GM13977 (cell line): ENCODE measurements at regions not wholly inside any gene's neighbourhood (a gene's known extent, or its start where the extent isn't known, plus 50 kb on each side); places are given as distances from the start of the nearest gene placed in this dataset.

ENCODE experiments used
- DNase-seq: peaks from one replicate; pipeline ENCODE4 v3.0.0; 2012; ENCODE audit warnings: low spot score
- in situ Hi-C: fragments of 300-500 bp; cut with MboI; formaldehyde crosslinking; loops from one replicate; pipeline ENCODE4 v1.12.0; 2022; ENCODE audit warnings: low sequenced_read_pairs, low pct_unique_long_range_greater_than_20kb, mixed read lengths, inconsistent platforms; ENCODE audit not compliant: unreplicated experiment
- TF ChIP-seq, protein P1 (sequence below): IDR thresholded peaks from 2 replicates; pipeline ENCODE4 v1.5.1; 2012; ENCODE audit warnings: mild to moderate bottlenecking, control low read depth; ENCODE audit not compliant: insufficient read depth; ENCODE audit errors: extremely low read depth, missing control alignments

DNA sequence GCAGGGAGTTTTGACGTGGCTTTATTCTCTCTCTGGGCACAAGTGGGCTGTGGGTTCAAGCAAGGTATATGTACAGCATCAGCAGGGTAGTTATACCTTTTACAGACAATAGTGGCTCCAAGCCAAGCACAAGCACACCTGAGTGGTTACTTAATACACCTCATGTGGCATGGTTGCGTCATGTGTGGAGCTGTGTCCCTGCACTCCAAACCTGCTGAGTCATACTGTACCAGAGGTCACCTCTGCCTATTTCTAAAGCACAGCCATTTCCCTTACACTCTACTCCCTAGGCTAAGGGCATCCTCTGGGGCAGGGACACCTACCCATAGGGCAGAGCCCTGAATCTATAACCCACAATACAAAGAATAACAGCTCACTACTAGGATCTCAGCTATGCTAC, 147.3 kb downstream of the OSTF1 start:
- DNase-seq: no peak
- TF ChIP-seq, protein P1, sequence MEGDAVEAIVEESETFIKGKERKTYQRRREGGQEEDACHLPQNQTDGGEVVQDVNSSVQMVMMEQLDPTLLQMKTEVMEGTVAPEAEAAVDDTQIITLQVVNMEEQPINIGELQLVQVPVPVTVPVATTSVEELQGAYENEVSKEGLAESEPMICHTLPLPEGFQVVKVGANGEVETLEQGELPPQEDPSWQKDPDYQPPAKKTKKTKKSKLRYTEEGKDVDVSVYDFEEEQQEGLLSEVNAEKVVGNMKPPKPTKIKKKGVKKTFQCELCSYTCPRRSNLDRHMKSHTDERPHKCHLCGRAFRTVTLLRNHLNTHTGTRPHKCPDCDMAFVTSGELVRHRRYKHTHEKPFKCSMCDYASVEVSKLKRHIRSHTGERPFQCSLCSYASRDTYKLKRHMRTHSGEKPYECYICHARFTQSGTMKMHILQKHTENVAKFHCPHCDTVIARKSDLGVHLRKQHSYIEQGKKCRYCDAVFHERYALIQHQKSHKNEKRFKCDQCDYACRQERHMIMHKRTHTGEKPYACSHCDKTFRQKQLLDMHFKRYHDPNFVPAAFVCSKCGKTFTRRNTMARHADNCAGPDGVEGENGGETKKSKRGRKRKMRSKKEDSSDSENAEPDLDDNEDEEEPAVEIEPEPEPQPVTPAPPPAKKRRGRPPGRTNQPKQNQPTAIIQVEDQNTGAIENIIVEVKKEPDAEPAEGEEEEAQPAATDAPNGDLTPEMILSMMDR: no peak
- in situ Hi-C loops: loop anchor here (25.0 kb wide), 1 partner anchor 1077 kb away; no protein-coding TSS in a partner anchor

DNA sequence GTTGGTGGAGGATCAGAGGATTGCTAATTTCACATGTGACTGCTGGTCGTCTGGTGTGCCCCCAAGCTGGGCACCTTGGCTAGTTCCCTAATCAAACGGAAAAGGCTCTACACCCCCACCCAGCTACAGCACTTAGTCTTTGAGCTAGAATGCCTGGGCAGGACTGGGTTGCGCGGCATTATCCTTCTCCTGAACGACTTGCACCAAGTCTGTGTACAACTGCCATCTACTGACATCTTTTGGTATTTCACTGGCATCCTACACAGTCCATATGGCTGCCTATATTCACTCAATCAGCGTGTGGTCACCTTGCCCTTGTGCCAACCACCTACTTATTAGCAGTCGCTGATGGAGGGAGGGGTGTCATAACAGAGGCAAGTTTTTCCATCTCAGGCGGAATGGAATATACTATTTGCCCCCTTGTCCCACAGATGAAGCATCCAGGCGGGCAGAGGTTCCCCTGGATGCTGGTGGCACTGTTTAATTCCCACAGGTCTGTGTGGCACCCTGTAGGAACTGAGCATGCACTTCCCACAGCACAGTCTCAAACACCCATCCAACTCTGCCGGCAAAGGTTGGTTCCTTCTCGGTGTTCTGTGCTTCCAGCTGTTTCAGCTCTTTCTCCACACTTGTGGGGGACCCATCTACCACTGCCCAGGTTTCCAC, 150.1 kb downstream of the OSTF1 start:
- TF ChIP-seq, protein P1: peak; percentile 52
- peak; percentile 28 for DNase-seq
- in situ Hi-C loops: loop anchor here (25.0 kb wide), 1 partner anchor 1074 kb away; no protein-coding TSS in a partner anchor

DNA sequence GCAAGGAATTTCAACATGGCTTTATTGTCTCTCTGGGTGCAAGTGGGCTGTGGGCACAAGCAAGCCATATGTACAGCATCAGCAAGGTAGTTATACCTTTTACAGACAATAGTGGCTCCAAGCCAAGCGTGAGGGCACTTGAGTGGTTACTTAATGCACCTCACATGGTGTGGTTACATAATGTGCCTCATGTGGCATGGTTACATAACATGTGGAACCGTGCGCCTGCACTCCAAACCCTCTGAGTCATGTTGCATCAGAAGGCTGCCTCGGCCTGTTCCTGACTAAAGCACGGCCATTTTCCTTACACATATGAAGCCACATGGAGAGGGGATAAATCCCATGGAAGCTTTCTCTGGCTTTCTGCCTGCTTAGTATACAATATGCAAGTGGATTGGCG, 150.9 kb downstream of the OSTF1 start:
- no peak for DNase-seq
- TF ChIP-seq, protein P1: no peak
- in situ Hi-C loops: loop anchor here (25.0 kb wide), 1 partner anchor 1073 kb away; no protein-coding TSS in a partner anchor

DNA sequence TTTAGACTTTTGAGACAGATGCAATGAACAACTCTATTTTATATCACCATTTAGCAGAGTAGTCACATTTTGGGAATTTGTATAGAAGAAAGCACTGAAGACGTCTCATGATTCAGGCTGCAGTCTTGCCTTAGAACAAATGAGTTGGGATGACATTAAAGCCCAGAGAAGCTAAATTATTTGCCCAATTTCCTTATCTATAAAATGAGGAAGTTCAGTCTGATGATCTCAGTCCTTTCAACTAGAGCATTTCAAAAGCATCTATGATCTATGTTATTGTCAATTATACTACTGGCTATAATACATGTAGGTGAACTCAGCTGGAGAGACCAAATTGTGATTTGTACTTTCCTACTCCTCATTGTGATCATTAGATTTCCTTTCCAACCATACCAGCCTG, 154.1 kb downstream of the OSTF1 start:
- in situ Hi-C loops: loop anchor here (25.0 kb wide), 1 partner anchor 1070 kb away; no protein-coding TSS in a partner anchor
- TF ChIP-seq, protein P1: no peak
- no peak for DNase-seq

DNA sequence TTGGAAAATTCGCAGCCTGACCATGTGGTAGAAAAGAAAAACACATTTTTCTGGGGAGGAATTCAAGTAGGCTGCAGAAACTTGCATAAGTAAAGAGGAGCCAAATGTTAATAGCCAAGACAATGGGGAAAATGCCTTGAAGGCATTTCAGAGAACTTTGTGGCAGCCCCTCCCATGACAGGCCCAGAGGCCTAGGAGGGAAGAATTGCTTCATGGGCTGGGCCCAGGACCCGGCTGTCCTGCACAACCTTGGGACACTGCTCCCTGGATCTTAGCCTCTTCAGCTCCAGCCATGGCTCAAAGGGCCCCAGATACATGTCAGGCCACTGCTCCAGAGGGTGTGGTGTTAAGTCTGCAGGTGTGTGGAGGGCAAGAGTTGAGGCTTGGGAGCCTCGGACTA, 158.6 kb downstream of the OSTF1 start:
- in situ Hi-C loops: loop anchor here (25.0 kb wide), 1 partner anchor 1065 kb away; no protein-coding TSS in a partner anchor
- TF ChIP-seq, protein P1: no peak

GRCh38 chr9:75265525-75265972, 177.2 kb downstream of the OSTF1 start:
- in situ Hi-C loops: no loop called here
- TF ChIP-seq, protein P1: peak; percentile 80
- peak; percentile 30 for DNase-seq

More for the DNA sequence above, 158.6 kb downstream of the OSTF1 start:
- DNase-seq: no peak
